ENCODE measurements at regions not wholly inside any gene's neighbourhood (a gene's known extent, or its start where the extent isn't known, plus 50 kb on each side); places are given as distances from the start of the nearest gene placed in this dataset.

DNA sequence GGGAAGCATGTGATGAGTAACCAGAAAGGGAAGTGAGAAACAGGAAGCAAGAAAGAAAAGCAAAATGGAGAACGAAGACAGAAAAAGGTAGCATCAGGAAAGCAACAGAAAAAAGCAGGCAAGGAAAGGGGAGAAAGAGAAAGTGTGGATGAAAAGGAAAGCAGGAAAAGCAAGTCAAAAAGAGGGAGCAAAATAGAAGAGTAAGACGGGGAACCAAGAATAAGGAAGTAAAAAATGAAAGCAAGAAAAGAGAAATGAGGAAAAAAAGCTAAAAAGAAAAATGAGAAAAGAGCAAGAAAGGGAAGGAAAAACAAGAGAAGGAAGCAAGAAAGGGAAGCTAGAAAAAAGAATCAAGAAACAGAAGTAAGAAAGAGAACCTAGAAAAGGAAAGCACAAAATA lies 242.3 kb upstream of the NCKAP5 start:
- no peak for TF ChIP-seq POLR2A (IDR thresholded peaks at IDR 0.05)
- TF ChIP-seq, protein P1, sequence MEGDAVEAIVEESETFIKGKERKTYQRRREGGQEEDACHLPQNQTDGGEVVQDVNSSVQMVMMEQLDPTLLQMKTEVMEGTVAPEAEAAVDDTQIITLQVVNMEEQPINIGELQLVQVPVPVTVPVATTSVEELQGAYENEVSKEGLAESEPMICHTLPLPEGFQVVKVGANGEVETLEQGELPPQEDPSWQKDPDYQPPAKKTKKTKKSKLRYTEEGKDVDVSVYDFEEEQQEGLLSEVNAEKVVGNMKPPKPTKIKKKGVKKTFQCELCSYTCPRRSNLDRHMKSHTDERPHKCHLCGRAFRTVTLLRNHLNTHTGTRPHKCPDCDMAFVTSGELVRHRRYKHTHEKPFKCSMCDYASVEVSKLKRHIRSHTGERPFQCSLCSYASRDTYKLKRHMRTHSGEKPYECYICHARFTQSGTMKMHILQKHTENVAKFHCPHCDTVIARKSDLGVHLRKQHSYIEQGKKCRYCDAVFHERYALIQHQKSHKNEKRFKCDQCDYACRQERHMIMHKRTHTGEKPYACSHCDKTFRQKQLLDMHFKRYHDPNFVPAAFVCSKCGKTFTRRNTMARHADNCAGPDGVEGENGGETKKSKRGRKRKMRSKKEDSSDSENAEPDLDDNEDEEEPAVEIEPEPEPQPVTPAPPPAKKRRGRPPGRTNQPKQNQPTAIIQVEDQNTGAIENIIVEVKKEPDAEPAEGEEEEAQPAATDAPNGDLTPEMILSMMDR (IDR thresholded peaks at IDR 0.05): no peak
